GM18873 (cell line): ENCODE measurements at regions not wholly inside any gene's neighbourhood (a gene's known extent, or its start where the extent isn't known, plus 50 kb on each side); places are given as distances from the start of the nearest gene placed in this dataset.
"Not testable (repeated sequence)": the region's sequence is repeated elsewhere in the genome, so short reads cannot be mapped to it uniquely, and the experiment has no call there.

Source experiments
- ATAC-seq: cut with Tn5 transposase; IDR thresholded peaks from one replicate; pipeline ENCODE4 v1.9.1; 2021; ENCODE audit warnings: mild to moderate bottlenecking, moderate library complexity, moderate number of reproducible peaks; ENCODE audit not compliant: unreplicated experiment, low FRiP score

DNA sequence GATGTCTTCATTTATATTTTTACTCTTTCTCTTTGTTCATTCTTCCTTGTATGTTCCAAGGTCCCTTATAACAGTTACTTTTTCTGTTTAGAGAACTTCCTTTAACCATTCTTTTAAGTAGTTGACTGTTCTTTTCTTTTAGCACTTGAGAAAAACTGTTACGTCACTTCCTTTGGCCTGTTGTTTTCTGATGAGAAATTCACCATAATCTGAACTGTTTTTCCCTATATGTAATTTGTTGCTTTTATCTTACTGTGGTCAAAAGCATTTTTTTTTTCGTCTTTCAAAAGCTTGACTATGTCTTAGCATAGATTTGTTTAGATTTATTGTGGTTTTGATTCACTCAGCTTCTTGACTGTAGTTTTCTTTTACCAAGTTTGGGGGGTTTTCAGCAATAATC lies 1660.3 kb upstream of the PCDH10 start:
- no peak for ATAC-seq

DNA sequence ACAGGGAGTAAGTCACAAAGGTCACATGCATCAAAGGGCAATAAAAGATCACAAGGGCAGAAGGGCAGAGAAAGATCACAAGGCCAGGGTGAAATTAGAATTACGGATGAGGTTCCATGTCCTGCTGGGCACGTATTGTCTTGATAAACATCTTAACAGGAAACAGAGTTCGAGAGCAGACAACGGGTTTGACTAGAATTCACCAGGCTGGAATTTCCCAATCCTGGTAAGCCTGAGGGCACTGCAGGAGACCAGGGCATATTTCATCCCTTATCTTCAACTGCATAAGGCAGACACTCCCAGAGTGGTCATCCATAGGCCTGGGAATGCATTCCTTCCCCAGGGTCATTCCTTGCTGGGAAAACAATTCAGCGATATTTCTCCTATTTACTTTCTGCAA lies 1652.9 kb upstream of the PCDH10 start:
- not testable (repeated sequence) for ATAC-seq

GRCh38 chr4:131499141-131499873 lies 1649.8 kb upstream of the PCDH10 start:
- ATAC-seq = no peak

DNA sequence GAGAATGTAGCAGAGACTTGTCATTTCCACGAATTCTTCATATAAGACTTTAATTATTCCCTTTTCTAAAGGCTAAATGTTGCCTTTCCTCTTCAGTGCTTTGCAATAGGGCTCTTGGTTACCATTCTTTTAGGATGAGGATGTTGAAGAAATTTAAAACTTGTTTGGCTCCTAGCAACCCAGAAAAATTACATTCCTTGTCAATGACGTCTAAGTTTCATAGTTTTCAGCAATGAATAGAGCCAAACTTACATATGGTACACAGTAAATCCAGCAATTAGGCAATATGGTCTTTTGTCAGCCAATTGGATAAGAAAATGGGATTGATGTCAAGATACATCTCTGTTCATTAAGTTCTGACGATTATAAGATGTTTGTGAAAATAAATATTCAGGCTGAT lies 1639.6 kb upstream of the PCDH10 start:
- ATAC-seq = no peak

GRCh38 chr4:131526686-131527085 lies 1622.4 kb upstream of the PCDH10 start:
- ATAC-seq = no peak

GRCh38 chr4:131531087-131531486 lies 1618.0 kb upstream of the PCDH10 start:
- ATAC-seq = no peak

- no peak for ATAC-seq
Measured at GRCh38 chr4:131534944-131535645, 1614.0 kb upstream of the PCDH10 start.

GRCh38 chr4:131540256-131540655 lies 1608.8 kb upstream of the PCDH10 start:
- no peak for ATAC-seq

DNA sequence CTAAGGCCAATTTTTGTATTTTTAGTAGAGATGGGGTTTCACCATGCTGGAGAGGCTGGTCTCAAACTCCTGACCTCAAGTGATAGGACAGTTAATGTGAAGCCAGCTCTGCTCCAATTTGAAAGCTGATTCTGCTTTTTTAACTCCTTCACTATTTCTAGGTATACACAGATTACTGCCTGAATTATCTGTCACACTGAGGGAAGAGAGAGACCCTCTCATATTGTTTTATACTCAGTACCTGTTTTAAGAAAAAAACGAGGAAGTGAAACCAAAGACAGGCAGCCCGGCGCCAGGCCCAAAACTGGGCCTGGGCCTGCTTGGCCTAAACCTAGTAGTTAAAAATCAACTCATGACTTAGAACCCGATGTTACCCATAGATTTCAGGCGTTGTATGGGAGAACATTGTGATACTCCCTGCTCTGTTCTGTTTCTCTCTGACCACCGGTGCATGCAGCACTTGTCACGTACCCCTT lies 1601.5 kb upstream of the PCDH10 start:
- ATAC-seq = no peak

DNA sequence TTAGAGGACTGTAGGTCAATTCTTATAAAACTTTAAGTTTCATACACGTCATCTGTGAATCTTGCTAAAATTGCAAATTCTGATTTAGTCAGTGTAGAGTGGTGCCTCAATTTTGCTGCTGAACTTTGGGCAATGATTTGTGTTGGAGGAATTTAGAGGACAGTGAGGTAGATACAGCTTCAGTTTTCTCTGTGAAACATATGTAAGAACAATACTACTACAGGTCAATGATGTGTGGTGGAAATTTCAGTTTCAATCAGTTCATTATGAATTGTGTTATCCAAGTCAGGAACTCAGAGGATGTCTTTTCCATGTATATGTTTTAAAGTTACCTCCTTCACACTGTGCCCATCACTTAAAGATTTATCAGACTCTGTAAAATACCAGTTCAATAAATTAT lies 1597.8 kb upstream of the PCDH10 start:
- no peak for ATAC-seq

GRCh38 chr4:131566026-131566425 lies 1583.1 kb upstream of the PCDH10 start:
- ATAC-seq = no peak

DNA sequence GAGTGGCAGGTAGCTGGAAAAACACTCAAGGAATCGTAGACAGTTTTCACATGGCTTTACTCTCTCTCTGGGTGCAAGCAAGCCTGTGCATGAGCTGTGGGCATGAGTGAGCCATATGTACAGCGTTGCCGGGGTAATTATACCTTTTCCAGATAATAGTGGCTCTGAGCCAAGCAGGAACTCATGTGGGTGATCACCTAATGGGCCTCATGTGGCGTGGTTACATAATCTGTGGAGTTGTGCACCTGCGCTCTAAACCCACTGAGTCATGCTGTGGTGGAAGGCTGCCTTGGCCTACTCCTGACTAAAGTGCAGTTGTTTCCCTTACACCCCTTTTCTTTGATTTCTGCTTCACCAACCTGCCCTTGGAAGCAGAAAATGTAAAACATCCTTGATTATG lies 1564.5 kb upstream of the PCDH10 start:
- ATAC-seq = no peak

DNA sequence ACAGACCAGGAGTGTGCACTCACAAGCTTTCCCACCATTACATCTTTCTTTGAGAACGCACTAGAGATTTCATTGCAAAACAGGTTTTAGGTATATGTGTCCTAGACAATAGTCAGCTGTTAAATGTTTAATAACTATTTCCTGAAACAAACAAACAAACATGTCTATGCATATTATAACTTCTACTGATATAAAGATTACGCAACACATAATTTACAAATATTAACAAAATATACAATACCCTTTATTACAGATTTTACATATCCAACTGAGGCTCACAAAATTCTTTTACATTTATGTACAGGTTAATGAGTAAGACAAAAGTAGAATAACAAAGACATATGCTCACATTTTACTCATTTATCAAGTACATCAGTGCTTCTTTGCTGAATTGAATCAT lies 1554.0 kb upstream of the PCDH10 start:
- ATAC-seq = no peak

DNA sequence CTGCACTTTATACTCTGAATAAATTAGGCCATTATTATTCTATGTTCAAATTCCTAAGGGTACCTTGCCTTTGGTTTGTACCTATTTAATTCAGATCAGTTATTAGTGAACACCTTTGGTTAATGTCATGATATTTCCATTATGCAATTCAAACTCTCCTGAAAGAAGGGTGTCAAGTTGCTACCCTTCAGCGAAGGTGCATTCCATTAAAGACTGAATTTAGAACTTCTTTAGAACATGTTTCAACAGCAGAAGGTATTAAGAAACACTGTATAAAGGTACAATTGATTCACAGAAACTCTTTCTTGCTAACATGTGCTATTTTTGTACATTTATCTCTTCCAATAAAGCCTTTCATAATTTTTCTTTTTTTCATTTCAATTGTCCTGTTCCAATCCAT lies 1545.4 kb upstream of the PCDH10 start:
- ATAC-seq = no peak

DNA sequence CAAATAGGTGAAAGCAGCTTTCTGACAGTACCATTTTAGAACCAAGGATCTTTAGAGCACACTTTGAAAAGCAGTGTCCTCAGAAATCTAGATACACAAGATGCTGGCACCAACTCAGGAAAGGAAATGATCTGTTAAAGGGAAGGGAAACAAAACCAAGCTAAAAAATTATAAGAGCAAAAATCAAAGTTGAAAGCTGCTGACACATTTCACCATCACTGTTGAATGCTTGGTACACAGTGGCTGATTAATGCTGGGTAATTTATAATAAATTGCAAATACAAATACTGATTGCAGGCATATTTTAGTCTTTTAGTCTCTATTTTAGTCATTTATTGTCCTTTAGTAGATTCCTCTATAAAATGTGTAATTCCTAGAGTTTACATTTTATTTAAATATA lies 1540.1 kb upstream of the PCDH10 start:
- no peak for ATAC-seq

GRCh38 chr4:131610517-131610916 lies 1538.6 kb upstream of the PCDH10 start:
- ATAC-seq = not testable (repeated sequence)

- no peak for ATAC-seq
Measured at GRCh38 chr4:131613086-131613823, 1535.8 kb upstream of the PCDH10 start.

DNA sequence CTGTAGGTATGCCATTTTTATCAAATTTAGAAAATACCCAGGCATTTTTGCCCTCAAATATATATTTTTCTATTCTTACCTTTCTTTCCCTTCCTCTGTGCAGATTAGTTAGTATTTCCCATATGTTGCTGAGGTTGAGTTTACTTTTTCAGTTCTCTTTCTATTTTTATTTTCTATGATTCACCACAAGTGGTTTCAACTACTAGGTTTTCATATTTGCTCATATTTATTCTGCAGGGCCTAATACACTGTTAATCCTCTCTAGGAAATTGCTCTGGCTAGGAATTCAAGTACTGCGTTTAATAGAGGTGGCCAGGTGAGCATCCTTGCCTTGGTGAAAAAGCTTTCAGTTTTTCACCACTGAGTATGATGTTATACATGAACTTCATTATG lies 1535.3 kb upstream of the PCDH10 start:
- ATAC-seq = no peak

DNA sequence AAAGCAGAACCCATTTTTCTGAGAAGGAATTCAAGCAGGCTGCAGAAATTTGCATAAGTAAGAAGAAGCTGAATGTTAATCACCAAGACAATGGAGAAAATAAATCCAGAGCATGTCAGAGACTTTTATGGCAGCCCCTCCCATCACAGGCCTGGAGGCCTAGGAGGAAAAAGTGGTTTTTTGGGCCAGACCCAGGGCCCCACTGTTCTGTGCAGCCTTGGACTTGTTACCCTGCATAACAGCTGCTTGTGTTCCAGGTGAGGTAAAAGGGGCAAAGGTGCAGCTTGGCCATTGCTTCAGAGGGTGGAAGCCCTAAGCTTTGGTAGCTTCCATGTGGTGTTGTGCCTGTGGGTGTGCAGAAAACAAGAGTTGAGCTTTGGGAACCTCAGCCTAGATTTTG lies 1516.2 kb upstream of the PCDH10 start:
- no peak for ATAC-seq

- no peak for ATAC-seq
Measured at GRCh38 chr4:131635191-131635590, 1513.9 kb upstream of the PCDH10 start.

DNA sequence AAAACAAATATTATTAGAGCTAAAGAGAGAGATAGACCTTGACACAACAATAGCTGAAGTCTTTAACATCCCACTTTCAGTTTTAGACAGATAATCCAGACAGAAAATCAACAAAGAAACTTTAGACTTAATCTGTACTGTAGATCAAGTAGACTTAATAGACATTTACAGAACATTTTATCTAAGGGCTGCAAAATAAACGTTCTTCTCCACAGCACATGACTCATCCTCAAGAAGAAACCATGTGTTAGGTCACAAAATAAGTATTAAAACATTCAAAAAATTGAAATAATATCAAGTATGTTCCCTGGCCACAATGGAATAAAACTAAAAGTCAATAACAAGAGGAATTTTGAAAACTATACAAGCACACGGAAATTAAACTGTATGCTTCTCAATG lies 1510.3 kb upstream of the PCDH10 start:
- ATAC-seq = no peak
